ENCODE measurements at regions not wholly inside any gene's neighbourhood (a gene's known extent, or its start where the extent isn't known, plus 50 kb on each side); places are given as distances from the start of the nearest gene placed in this dataset.

- no peak for TF ChIP-seq CTCF (IDR thresholded peaks at IDR 0.05; ENCODE audit: control insufficient read depth, insufficient read depth, low read depth, low read length, missing control alignments)
- no peak for DNase-seq (ENCODE audit: low read depth)
- H3K4me3 ChIP-seq (ENCODE audit: control insufficient read depth, low read depth, low read length): no peak overlapping the region
Observed at GRCh38 chr7:131797841-131798240, 241.4 kb upstream of the PODXL start.

- no peak overlapping the region for H3K4me3 ChIP-seq (ENCODE audit: control insufficient read depth, low read depth, low read length)
- TF ChIP-seq CTCF (IDR thresholded peaks at IDR 0.05; ENCODE audit: control insufficient read depth, insufficient read depth, low read depth, low read length, missing control alignments): no peak
- no peak for DNase-seq (ENCODE audit: low read depth)
Observed at GRCh38 chr7:131795400-131795799, 239.0 kb upstream of the PODXL start.

GRCh38 chr7:131792311-131792710, 235.9 kb upstream of the PODXL start:
- DNase-seq (ENCODE audit: low read depth): no peak
- no peak for TF ChIP-seq CTCF (IDR thresholded peaks at IDR 0.05; ENCODE audit: control insufficient read depth, insufficient read depth, low read depth, low read length, missing control alignments)
- no peak overlapping the region for H3K4me3 ChIP-seq (ENCODE audit: control insufficient read depth, low read depth, low read length)

- no peak overlapping the region for H3K4me3 ChIP-seq (ENCODE audit: control insufficient read depth, low read depth, low read length)
- no peak for DNase-seq (ENCODE audit: low read depth)
- TF ChIP-seq CTCF (IDR thresholded peaks at IDR 0.05; ENCODE audit: control insufficient read depth, insufficient read depth, low read depth, low read length, missing control alignments): no peak
Observed at GRCh38 chr7:131787101-131787500, 230.7 kb upstream of the PODXL start.

GRCh38 chr7:131786204-131786603, 229.8 kb upstream of the PODXL start:
- no peak overlapping the region for H3K4me3 ChIP-seq (ENCODE audit: control insufficient read depth, low read depth, low read length)
- TF ChIP-seq CTCF (IDR thresholded peaks at IDR 0.05; ENCODE audit: control insufficient read depth, insufficient read depth, low read depth, low read length, missing control alignments): no peak
- DNase-seq (ENCODE audit: low read depth): no peak

- H3K4me3 ChIP-seq (ENCODE audit: control insufficient read depth, low read depth, low read length): no peak overlapping the region
- DNase-seq (ENCODE audit: low read depth): no peak
- TF ChIP-seq CTCF (IDR thresholded peaks at IDR 0.05; ENCODE audit: control insufficient read depth, insufficient read depth, low read depth, low read length, missing control alignments): no peak
Observed at GRCh38 chr7:131778601-131779000, 222.2 kb upstream of the PODXL start.

Measured in AG09309 (cell line).